HepG2 (cell line): ENCODE measurements at regions not wholly inside any gene's neighbourhood (a gene's known extent, or its start where the extent isn't known, plus 50 kb on each side); places are given as distances from the start of the nearest gene placed in this dataset.

ENCODE experiments used
- ARID5B ChIP-seq: IDR thresholded peaks from 2 replicates; pipeline ENCODE4 v1.4.0; 2020; ENCODE audit warnings: mild to moderate bottlenecking, missing genetic modification reagents
- EP300 ChIP-seq, 3 experiments: sonication (generic) in 1 of 3; formaldehyde crosslinking in 1 of 3; IDR thresholded peaks; 2 replicates each; pipeline versions ENCODE4 v1.5.1 to v1.6.1; 2011 to 2020; ENCODE audit warnings: low read depth in 2 of 3, low read length in 2 of 3, borderline replicate concordance in 1 of 3, improper control_type of control experiment in 1 of 3, mild to moderate bottlenecking in 1 of 3, missing genetic modification reagents in 1 of 3, moderate library complexity in 1 of 3
- HDAC1 ChIP-seq: sonication (generic); formaldehyde crosslinking; IDR thresholded peaks from 2 replicates; pipeline ENCODE4 v1.5.1; 2020; ENCODE audit warnings: mild to moderate bottlenecking, missing genetic modification reagents
- MYC ChIP-seq: sonication (generic); formaldehyde crosslinking; IDR thresholded peaks from 2 replicates; pipeline ENCODE4 v1.9.0; 2021; ENCODE audit warnings: missing genetic modification reagents, borderline replicate concordance
- SSRP1 ChIP-seq: IDR thresholded peaks from 2 replicates; pipeline ENCODE4 v1.6.1; 2016; ENCODE audit warnings: control low read depth
- SUZ12 ChIP-seq: fragments of 150-350 bp; IDR thresholded peaks from 2 replicates; pipeline ENCODE4 v1.6.1; 2014; ENCODE audit warnings: low read depth, low read length
- TAF1 ChIP-seq: sonication (generic); formaldehyde crosslinking; IDR thresholded peaks from 2 replicates; pipeline ENCODE4 v1.4.0; 2020; ENCODE audit warnings: missing genetic modification reagents
- ZNF660 ChIP-seq: sonication (generic); formaldehyde crosslinking; IDR thresholded peaks from 2 replicates; pipeline ENCODE4 v1.5.1; 2020; ENCODE audit warnings: mild to moderate bottlenecking, low read depth, missing genetic modification reagents, borderline replicate concordance

- TF ChIP-seq SSRP1, result no peak
- TF ChIP-seq HDAC1 (CRISPR knock-in tag), result no peak
- no peak for TF ChIP-seq TAF1 (CRISPR knock-in tag)
- TF ChIP-seq ZNF660 (CRISPR knock-in tag), result no peak
- no peak for TF ChIP-seq ARID5B (CRISPR knock-in tag)
- no peak for TF ChIP-seq SUZ12
- TF ChIP-seq MYC, result no peak
- TF ChIP-seq EP300 (IDR thresholded peaks at IDR 0.05; ENCODE audit: low read depth in 2 of 2, low read length in 2 of 2), result no peak
- TF ChIP-seq EP300 (CRISPR knock-in tag; IDR thresholded peaks at IDR 0.05; ENCODE audit: borderline replicate concordance), result no peak
Measured at GRCh38 chr2:58842501-58843155, 601.5 kb upstream of the FANCL start.
